Type B pancreatic cell (in vitro differentiated cells): ENCODE measurements at regions not wholly inside any gene's neighbourhood (a gene's known extent, or its start where the extent isn't known, plus 50 kb on each side); places are given as distances from the start of the nearest gene placed in this dataset.
A peak's percentile ranks its signal among the peaks of the same experiment; 100 is the strongest.

Source experiments
- DNase-seq: peaks from one replicate; pipeline ENCODE4 v3.0.0; 2021; ENCODE audit warnings: mixed read lengths; ENCODE audit not compliant: unreplicated experiment; ENCODE audit errors: extremely low spot score
- H3K27ac Mint-ChIP-seq: 2 replicates; pipeline ENCODE4 v1.8.0; 2021; ENCODE audit warnings: mild to moderate bottlenecking, mixed read lengths
- H3K27me3 Mint-ChIP-seq: 2 replicates; pipeline ENCODE4 v1.8.0; 2021; ENCODE audit warnings: mixed read lengths
- H3K36me3 Mint-ChIP-seq: 2 replicates; pipeline ENCODE4 v1.8.0; 2021; ENCODE audit warnings: mixed read lengths
- H3K4me1 Mint-ChIP-seq: one replicate; pipeline ENCODE4 v1.8.0; 2021; ENCODE audit warnings: mixed read lengths; ENCODE audit not compliant: unreplicated experiment
- H3K4me3 Mint-ChIP-seq: 2 replicates; pipeline ENCODE4 v1.8.0; 2021; ENCODE audit warnings: mild to moderate bottlenecking, mixed read lengths
- H3K9me3 Mint-ChIP-seq: 2 replicates; pipeline ENCODE4 v1.8.0; 2021; ENCODE audit warnings: mixed read lengths
- CTCF ChIP-seq: fragments of 200-600 bp; sonication (generic); conservative IDR thresholded peaks from 2 replicates; pipeline ENCODE4 v1.5.0; 2021; ENCODE audit warnings: antibody characterized with exemption, mild to moderate bottlenecking

DNA sequence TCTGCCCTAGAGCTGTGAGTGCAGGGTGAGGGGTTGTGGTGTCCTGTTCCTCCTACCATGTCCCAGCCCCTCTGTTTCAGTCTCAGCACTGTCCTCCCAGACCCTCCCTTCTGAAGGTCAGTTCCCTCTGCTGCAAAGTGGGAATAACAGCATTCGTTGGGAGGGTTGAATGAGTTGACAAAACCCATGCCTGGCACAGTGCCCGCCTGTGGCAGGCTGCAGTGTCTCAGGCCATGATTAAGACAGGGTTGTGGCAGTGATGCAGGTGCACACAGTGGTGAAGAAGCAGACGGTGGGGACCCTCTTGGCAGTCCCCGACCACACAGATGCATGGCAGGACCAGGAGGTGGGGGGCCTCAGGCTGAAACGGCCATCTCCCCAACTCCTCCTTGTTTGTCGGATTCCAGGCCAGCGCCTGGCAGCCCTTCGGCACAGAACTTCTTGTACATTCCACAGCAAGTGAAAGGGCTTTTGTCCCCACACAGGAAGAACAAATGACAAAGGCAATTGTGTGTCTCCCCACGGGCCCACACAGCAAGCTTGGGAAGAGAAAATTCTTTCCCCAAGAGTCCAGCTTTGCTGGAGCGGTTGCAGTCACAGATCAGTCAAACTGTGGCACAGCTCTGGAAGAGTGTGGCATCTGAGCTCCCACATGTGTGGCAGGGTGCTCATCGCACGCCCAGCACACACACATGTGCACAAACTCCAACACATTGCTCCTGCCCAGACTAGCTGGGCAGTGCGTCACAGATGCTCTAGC, 58.1 kb upstream of the EPCAM start:
- Mint-ChIP-seq H3K4me1 (peaks cover 19% of the 10 kb centered on the region), H3K36me3 (no peaks in the 10 kb centered on the region), H3K4me3 (no peak overlapping the region), H3K27ac (peak overlapping the region; percentile 90), H3K9me3 (no peaks in the 10 kb centered on the region), H3K27me3 (no peaks in the 10 kb centered on the region)
- DNase-seq = no peak
- TF ChIP-seq CTCF = no peak

GRCh38 chr2:47309952-47310800, 58.9 kb upstream of the EPCAM start:
- TF ChIP-seq CTCF = no peak
- H3K4me1 Mint-ChIP-seq = peaks cover 19% of the 10 kb centered on the region
- H3K27ac Mint-ChIP-seq = peak overlapping the region; percentile 90
- no peaks in the 10 kb centered on the region for H3K9me3 Mint-ChIP-seq
- no peaks in the 10 kb centered on the region for H3K36me3 Mint-ChIP-seq
- no peaks in the 10 kb centered on the region for H3K27me3 Mint-ChIP-seq
- no peak for DNase-seq
- peak overlapping the region; percentile 57 for H3K4me3 Mint-ChIP-seq

DNA sequence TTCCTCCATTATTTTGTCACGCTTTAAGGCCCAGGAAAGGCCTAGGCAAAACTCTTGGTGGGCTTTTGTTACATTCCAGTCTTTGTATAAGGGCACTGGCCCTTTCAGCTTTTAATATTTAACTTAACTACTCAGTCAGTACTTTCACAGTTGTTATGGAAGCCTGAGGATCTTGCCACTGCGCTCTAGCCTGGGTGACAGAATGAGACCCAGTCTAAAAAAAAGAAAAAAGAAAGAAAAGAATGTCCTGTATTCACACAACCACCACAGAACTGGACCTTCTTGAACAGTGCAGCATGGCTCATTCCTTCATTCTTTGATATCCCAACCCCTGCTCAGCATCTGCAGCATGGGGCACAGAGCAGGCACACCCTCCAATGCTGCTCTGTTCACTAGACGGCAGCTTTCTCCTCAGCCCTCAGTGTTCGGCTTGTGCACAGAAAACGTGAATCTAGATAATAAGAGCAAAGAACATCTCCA, 59.6 kb upstream of the EPCAM start:
- Mint-ChIP-seq H3K27ac (peak overlapping the region; percentile 90), H3K4me3 (peak overlapping the region; percentile 57)

GRCh38 chr2:47307066-47307465, 62.0 kb upstream of the EPCAM start:
- no peak for TF ChIP-seq CTCF
- H3K4me3 Mint-ChIP-seq = no peak overlapping the region
- peaks cover 23% of the 10 kb centered on the region for H3K4me1 Mint-ChIP-seq
- H3K36me3 Mint-ChIP-seq = no peaks in the 10 kb centered on the region
- DNase-seq = no peak
- H3K27ac Mint-ChIP-seq = no peak overlapping the region
- no peaks in the 10 kb centered on the region for H3K9me3 Mint-ChIP-seq
- H3K27me3 Mint-ChIP-seq = peaks cover 6% of the 10 kb centered on the region

More for the DNA sequence above, 59.6 kb upstream of the EPCAM start:
- DNase-seq = no peak
- Mint-ChIP-seq H3K9me3 (no peaks in the 10 kb centered on the region), H3K36me3 (no peaks in the 10 kb centered on the region), H3K27me3 (peaks cover 3% of the 10 kb centered on the region), H3K4me1 (peaks cover 19% of the 10 kb centered on the region)
- no peak for TF ChIP-seq CTCF

DNA sequence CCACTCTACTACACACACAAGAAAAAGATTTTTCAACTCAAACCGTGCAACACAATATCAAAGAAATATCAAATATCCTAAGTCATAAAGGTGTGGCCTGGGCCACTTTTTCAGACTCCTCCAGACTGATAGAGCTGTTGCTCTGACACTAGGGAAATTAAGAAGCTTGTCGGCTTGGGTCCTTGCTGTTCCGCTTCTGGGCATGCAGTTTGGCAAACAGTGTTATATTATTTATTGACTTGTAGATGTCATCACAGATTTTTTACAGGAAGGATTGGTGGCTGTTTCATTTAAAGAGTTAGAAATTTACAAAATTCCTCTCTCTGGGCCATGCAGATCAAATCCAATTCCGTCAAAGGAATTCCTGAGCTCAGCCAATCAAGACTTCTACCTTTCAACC, 64.5 kb upstream of the EPCAM start:
- H3K27me3 Mint-ChIP-seq = peaks cover 9% of the 10 kb centered on the region
- no peaks in the 10 kb centered on the region for H3K36me3 Mint-ChIP-seq
- H3K4me1 Mint-ChIP-seq = peaks cover 13% of the 10 kb centered on the region
- no peak overlapping the region for H3K27ac Mint-ChIP-seq
- no peaks in the 10 kb centered on the region for H3K9me3 Mint-ChIP-seq
- no peak overlapping the region for H3K4me3 Mint-ChIP-seq
- TF ChIP-seq CTCF = no peak
- DNase-seq = no peak
